Adipocyte (in vitro differentiated cells): ENCODE measurements at regions not wholly inside any gene's neighbourhood (a gene's known extent, or its start where the extent isn't known, plus 50 kb on each side); places are given as distances from the start of the nearest gene placed in this dataset.

Source experiments
- DNase-seq: peaks from one replicate; pipeline ENCODE4 v3.0.0-alpha.2; 2015; ENCODE audit warnings: low read depth
- H3K27me3 ChIP-seq: replicated peaks from 2 replicates; pipeline ENCODE4 v1.7.0; 2013; ENCODE audit warnings: mild to moderate bottlenecking, low read length, moderate library complexity; ENCODE audit not compliant: control insufficient read depth, insufficient read depth
- H3K36me3 ChIP-seq: 2 replicates; pipeline ENCODE4 v1.7.0; 2013; ENCODE audit warnings: low read length, mild to moderate bottlenecking, moderate library complexity; ENCODE audit not compliant: control insufficient read depth, insufficient read depth, severe bottlenecking
- H3K4me1 ChIP-seq: 2 replicates; pipeline ENCODE4 v1.7.0; 2013; ENCODE audit warnings: mild to moderate bottlenecking, low read length, moderate library complexity; ENCODE audit not compliant: control insufficient read depth, insufficient read depth
- H3K4me3 ChIP-seq: 2 replicates; pipeline ENCODE4 v1.7.0; 2013; ENCODE audit warnings: mild to moderate bottlenecking, low read length, moderate library complexity
- H3K9ac ChIP-seq: 2 replicates; pipeline ENCODE4 v1.7.0; 2013; ENCODE audit warnings: mild to moderate bottlenecking, low read length, moderate library complexity
- H3K9me3 ChIP-seq: 2 replicates; pipeline ENCODE4 v1.7.0; 2013; ENCODE audit warnings: mild to moderate bottlenecking, low read length, moderate library complexity; ENCODE audit not compliant: control insufficient read depth

GRCh38 chr2:172177996-172178395 lies 75.3 kb upstream of the DLX2 start:
- DNase-seq, result no peak
- no peak overlapping the region for H3K9ac ChIP-seq
- peaks cover 9% of the 10 kb centered on the region for H3K27me3 ChIP-seq

GRCh38 chr2:172179045-172179701 lies 76.5 kb upstream of the DLX2 start:
- Histone ChIP-seq H3K4me3 (no peak overlapping the region), H3K9ac (no peak overlapping the region), H3K36me3 (no peaks in the 10 kb centered on the region), H3K9me3 (no peaks in the 10 kb centered on the region), H3K4me1 (no peaks in the 10 kb centered on the region), H3K27me3 (peaks cover 2% of the 10 kb centered on the region)
- no peak for DNase-seq

More at GRCh38 chr2:172177996-172178395, 75.3 kb upstream of the DLX2 start:
- no peak overlapping the region for H3K4me3 ChIP-seq
- H3K9me3 ChIP-seq, result no peaks in the 10 kb centered on the region
- H3K36me3 ChIP-seq, result no peaks in the 10 kb centered on the region
- H3K4me1 ChIP-seq, result no peaks in the 10 kb centered on the region

GRCh38 chr2:172181840-172182239 lies 79.1 kb upstream of the DLX2 start:
- H3K36me3 ChIP-seq, result no peaks in the 10 kb centered on the region
- H3K9ac ChIP-seq, result no peak overlapping the region
- H3K4me3 ChIP-seq, result no peak overlapping the region
- H3K4me1 ChIP-seq, result no peaks in the 10 kb centered on the region
- H3K27me3 ChIP-seq, result peaks cover 2% of the 10 kb centered on the region
- no peak for DNase-seq
- peaks cover 14% of the 10 kb centered on the region for H3K9me3 ChIP-seq

GRCh38 chr2:172182624-172183023 lies 79.9 kb upstream of the DLX2 start:
- peaks cover 2% of the 10 kb centered on the region for H3K27me3 ChIP-seq
- H3K4me3 ChIP-seq, result no peak overlapping the region
- peaks cover 16% of the 10 kb centered on the region for H3K9me3 ChIP-seq
- H3K36me3 ChIP-seq, result no peaks in the 10 kb centered on the region
- H3K9ac ChIP-seq, result no peak overlapping the region
- DNase-seq, result no peak
- no peaks in the 10 kb centered on the region for H3K4me1 ChIP-seq

GRCh38 chr2:172193331-172194089 lies 90.8 kb upstream of the DLX2 start:
- H3K9me3 ChIP-seq, result peaks cover 17% of the 10 kb centered on the region
- H3K36me3 ChIP-seq, result no peaks in the 10 kb centered on the region
- no peak overlapping the region for H3K9ac ChIP-seq
- H3K4me3 ChIP-seq, result no peak overlapping the region
- peaks cover 4% of the 10 kb centered on the region for H3K27me3 ChIP-seq
- DNase-seq, result no peak
- H3K4me1 ChIP-seq, result no peaks in the 10 kb centered on the region

- H3K9me3 ChIP-seq, result peaks cover 20% of the 10 kb centered on the region
- no peak overlapping the region for H3K9ac ChIP-seq
- H3K4me3 ChIP-seq, result no peak overlapping the region
- H3K27me3 ChIP-seq, result peaks cover 4% of the 10 kb centered on the region
- no peaks in the 10 kb centered on the region for H3K4me1 ChIP-seq
- no peaks in the 10 kb centered on the region for H3K36me3 ChIP-seq
- DNase-seq, result no peak
These were observed 93.2 kb upstream of the DLX2 start for GRCh38 chr2:172195836-172196376.

- DNase-seq, result no peak
- H3K4me3 ChIP-seq, result no peak overlapping the region
These were observed 94.2 kb upstream of the DLX2 start for GRCh38 chr2:172196768-172197431.

GRCh38 chr2:172198361-172198760 lies 95.7 kb upstream of the DLX2 start:
- no peak for DNase-seq
- Histone ChIP-seq H3K9ac (no peak overlapping the region), H3K27me3 (peaks cover 4% of the 10 kb centered on the region), H3K4me3 (no peak overlapping the region), H3K36me3 (no peaks in the 10 kb centered on the region), H3K4me1 (no peaks in the 10 kb centered on the region), H3K9me3 (peaks cover 17% of the 10 kb centered on the region)

More at GRCh38 chr2:172196768-172197431, 94.2 kb upstream of the DLX2 start:
- Histone ChIP-seq H3K27me3 (peaks cover 4% of the 10 kb centered on the region), H3K36me3 (no peaks in the 10 kb centered on the region), H3K9me3 (peaks cover 20% of the 10 kb centered on the region), H3K9ac (no peak overlapping the region), H3K4me1 (no peaks in the 10 kb centered on the region)

GRCh38 chr2:172198908-172199307 lies 96.2 kb upstream of the DLX2 start:
- Histone ChIP-seq H3K4me3 (no peak overlapping the region), H3K4me1 (no peaks in the 10 kb centered on the region), H3K9me3 (peaks cover 12% of the 10 kb centered on the region), H3K9ac (no peak overlapping the region), H3K36me3 (no peaks in the 10 kb centered on the region), H3K27me3 (peaks cover 4% of the 10 kb centered on the region)
- no peak for DNase-seq

GRCh38 chr2:172200495-172201085 lies 97.9 kb upstream of the DLX2 start:
- no peak overlapping the region for H3K4me3 ChIP-seq
- peaks cover 4% of the 10 kb centered on the region for H3K27me3 ChIP-seq
- peak; percentile 38 for DNase-seq
- H3K9me3 ChIP-seq, result peaks cover 3% of the 10 kb centered on the region
- H3K4me1 ChIP-seq, result no peaks in the 10 kb centered on the region
- H3K36me3 ChIP-seq, result no peaks in the 10 kb centered on the region
- no peak overlapping the region for H3K9ac ChIP-seq

GRCh38 chr2:172204309-172204708 lies 101.6 kb upstream of the DLX2 start:
- DNase-seq, result peak; percentile 17
- H3K9me3 ChIP-seq, result peaks cover 3% of the 10 kb centered on the region
- H3K36me3 ChIP-seq, result no peaks in the 10 kb centered on the region
- H3K4me3 ChIP-seq, result no peak overlapping the region
- H3K9ac ChIP-seq, result no peak overlapping the region
- H3K27me3 ChIP-seq, result no peaks in the 10 kb centered on the region
- peaks cover 9% of the 10 kb centered on the region for H3K4me1 ChIP-seq
